ENCODE measurements at regions not wholly inside any gene's neighbourhood (a gene's known extent, or its start where the extent isn't known, plus 50 kb on each side); places are given as distances from the start of the nearest gene placed in this dataset.

- H3K36me3 ChIP-seq (ENCODE audit: insufficient read depth, insufficient read length, low read length) = no peaks in the 10 kb centered on the region
- no peaks in the 10 kb centered on the region for H3K4me1 ChIP-seq (ENCODE audit: insufficient read depth, insufficient read length)
- no peak overlapping the region for H3K9ac ChIP-seq (ENCODE audit: insufficient read length, low read depth)
- H3K9me3 ChIP-seq (ENCODE audit: insufficient read depth, low read length) = no peaks in the 10 kb centered on the region
- DNase-seq (ENCODE audit: low read depth, low spot score) = no peak
- TF ChIP-seq SUZ12 (IDR thresholded peaks at IDR 0.05; ENCODE audit: extremely low read depth, insufficient read depth, insufficient read length) = no peak
- TF ChIP-seq YY1 (IDR thresholded peaks at IDR 0.05; ENCODE audit: insufficient read depth, insufficient read length) = no peak
- no peak for TF ChIP-seq ZNF274 (IDR thresholded peaks at IDR 0.05; ENCODE audit: low read depth, low read length)
- H3K4me3 ChIP-seq (ENCODE audit: insufficient read length, low read depth) = no peak overlapping the region
- H3K27me3 ChIP-seq (ENCODE audit: insufficient read depth, insufficient read length) = no peaks in the 10 kb centered on the region
Measured at GRCh38 chr3:59545374-59545773, 495.5 kb upstream of the CFAP20DC start.

DNA sequence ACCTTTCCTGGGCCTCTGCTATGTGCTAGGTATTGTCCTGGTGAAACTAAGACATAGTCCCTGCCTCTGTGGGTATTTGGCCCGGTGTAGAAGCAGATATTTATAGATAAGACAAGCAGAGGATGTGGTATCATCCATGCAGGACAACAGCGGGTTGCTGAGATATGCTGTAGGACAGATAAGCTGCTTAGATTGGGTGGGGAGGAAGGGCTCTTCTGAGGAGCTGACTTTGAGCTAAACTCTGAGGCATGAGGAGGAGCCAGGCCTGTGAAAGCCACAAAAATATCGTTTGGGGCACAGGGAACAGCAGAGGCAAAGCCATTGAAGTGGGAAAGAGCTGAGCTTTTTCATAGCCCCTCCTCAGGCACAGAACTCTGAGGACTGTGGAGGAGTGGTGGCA lies 492.5 kb upstream of the CFAP20DC start:
- no peak for DNase-seq (ENCODE audit: low read depth, low spot score)

DNA sequence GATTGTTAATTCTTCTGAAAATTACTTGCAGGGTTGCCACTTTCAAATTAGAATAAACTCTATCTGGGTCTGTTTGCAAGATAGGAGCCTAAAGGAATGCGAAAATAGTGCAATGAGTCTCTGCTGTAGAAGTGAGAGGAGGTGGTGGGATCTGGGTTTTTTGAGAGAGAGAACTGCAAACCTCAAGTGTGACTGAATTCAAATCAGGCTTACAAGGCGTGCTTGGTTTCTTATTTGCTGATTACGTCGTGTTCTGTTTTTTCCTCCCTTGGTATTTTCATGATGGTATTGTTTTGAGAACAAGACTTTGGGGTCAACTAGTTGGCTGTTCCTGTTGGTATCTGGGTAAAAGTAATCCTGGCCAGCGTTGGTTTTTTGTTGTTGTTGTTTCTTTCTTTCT lies 490.9 kb upstream of the CFAP20DC start:
- no peaks in the 10 kb centered on the region for H3K27me3 ChIP-seq (ENCODE audit: insufficient read depth, insufficient read length)
- H3K9ac ChIP-seq (ENCODE audit: insufficient read length, low read depth) = no peak overlapping the region
- no peaks in the 10 kb centered on the region for H3K4me1 ChIP-seq (ENCODE audit: insufficient read depth, insufficient read length)
- no peaks in the 10 kb centered on the region for H3K9me3 ChIP-seq (ENCODE audit: insufficient read depth, low read length)
- no peak overlapping the region for H3K4me3 ChIP-seq (ENCODE audit: insufficient read length, low read depth)
- no peak for DNase-seq (ENCODE audit: low read depth, low spot score)
- TF ChIP-seq YY1 (IDR thresholded peaks at IDR 0.05; ENCODE audit: insufficient read depth, insufficient read length) (no peak), SUZ12 (IDR thresholded peaks at IDR 0.05; ENCODE audit: extremely low read depth, insufficient read depth, insufficient read length) (no peak), ZNF274 (IDR thresholded peaks at IDR 0.05; ENCODE audit: low read depth, low read length) (no peak)
- no peaks in the 10 kb centered on the region for H3K36me3 ChIP-seq (ENCODE audit: insufficient read depth, insufficient read length, low read length)

More for the DNA sequence above, 492.5 kb upstream of the CFAP20DC start:
- TF ChIP-seq SUZ12 (IDR thresholded peaks at IDR 0.05; ENCODE audit: extremely low read depth, insufficient read depth, insufficient read length) (no peak), ZNF274 (IDR thresholded peaks at IDR 0.05; ENCODE audit: low read depth, low read length) (no peak), YY1 (IDR thresholded peaks at IDR 0.05; ENCODE audit: insufficient read depth, insufficient read length) (no peak)
- Histone ChIP-seq H3K27me3 (ENCODE audit: insufficient read depth, insufficient read length) (no peaks in the 10 kb centered on the region), H3K9me3 (ENCODE audit: insufficient read depth, low read length) (no peaks in the 10 kb centered on the region), H3K4me3 (ENCODE audit: insufficient read length, low read depth) (no peak overlapping the region), H3K36me3 (ENCODE audit: insufficient read depth, insufficient read length, low read length) (no peaks in the 10 kb centered on the region), H3K4me1 (ENCODE audit: insufficient read depth, insufficient read length) (no peaks in the 10 kb centered on the region), H3K9ac (ENCODE audit: insufficient read length, low read depth) (no peak overlapping the region)

- TF ChIP-seq SUZ12 (IDR thresholded peaks at IDR 0.05; ENCODE audit: extremely low read depth, insufficient read depth, insufficient read length) = no peak
- no peak for TF ChIP-seq ZNF274 (IDR thresholded peaks at IDR 0.05; ENCODE audit: low read depth, low read length)
- no peak for TF ChIP-seq YY1 (IDR thresholded peaks at IDR 0.05; ENCODE audit: insufficient read depth, insufficient read length)
- Histone ChIP-seq H3K4me3 (ENCODE audit: insufficient read length, low read depth) (no peak overlapping the region), H3K4me1 (ENCODE audit: insufficient read depth, insufficient read length) (no peaks in the 10 kb centered on the region), H3K9ac (ENCODE audit: insufficient read length, low read depth) (no peak overlapping the region), H3K27me3 (ENCODE audit: insufficient read depth, insufficient read length) (no peaks in the 10 kb centered on the region), H3K36me3 (ENCODE audit: insufficient read depth, insufficient read length, low read length) (no peaks in the 10 kb centered on the region), H3K9me3 (ENCODE audit: insufficient read depth, low read length) (no peaks in the 10 kb centered on the region)
- no peak for DNase-seq (ENCODE audit: low read depth, low spot score)
Measured at GRCh38 chr3:59540241-59540640, 490.4 kb upstream of the CFAP20DC start.

- Histone ChIP-seq H3K9me3 (ENCODE audit: insufficient read depth, low read length) (no peaks in the 10 kb centered on the region), H3K4me3 (ENCODE audit: insufficient read length, low read depth) (no peak overlapping the region), H3K27me3 (ENCODE audit: insufficient read depth, insufficient read length) (no peaks in the 10 kb centered on the region), H3K4me1 (ENCODE audit: insufficient read depth, insufficient read length) (no peaks in the 10 kb centered on the region), H3K36me3 (ENCODE audit: insufficient read depth, insufficient read length, low read length) (no peaks in the 10 kb centered on the region), H3K9ac (ENCODE audit: insufficient read length, low read depth) (no peak overlapping the region)
- DNase-seq (ENCODE audit: low read depth, low spot score) = no peak
- no peak for TF ChIP-seq ZNF274 (IDR thresholded peaks at IDR 0.05; ENCODE audit: low read depth, low read length)
Measured at GRCh38 chr3:59538753-59539432, 489.1 kb upstream of the CFAP20DC start.

- Histone ChIP-seq H3K36me3 (ENCODE audit: insufficient read depth, insufficient read length, low read length) (no peaks in the 10 kb centered on the region), H3K27me3 (ENCODE audit: insufficient read depth, insufficient read length) (no peaks in the 10 kb centered on the region), H3K9me3 (ENCODE audit: insufficient read depth, low read length) (no peaks in the 10 kb centered on the region), H3K4me1 (ENCODE audit: insufficient read depth, insufficient read length) (no peaks in the 10 kb centered on the region), H3K4me3 (ENCODE audit: insufficient read length, low read depth) (no peak overlapping the region), H3K9ac (ENCODE audit: insufficient read length, low read depth) (no peak overlapping the region)
- DNase-seq (ENCODE audit: low read depth, low spot score) = no peak
- TF ChIP-seq ZNF274 (IDR thresholded peaks at IDR 0.05; ENCODE audit: low read depth, low read length) = no peak
- TF ChIP-seq YY1 (IDR thresholded peaks at IDR 0.05; ENCODE audit: insufficient read depth, insufficient read length) = no peak
- no peak for TF ChIP-seq SUZ12 (IDR thresholded peaks at IDR 0.05; ENCODE audit: extremely low read depth, insufficient read depth, insufficient read length)
Measured at GRCh38 chr3:59535791-59536221, 486.0 kb upstream of the CFAP20DC start.

DNA sequence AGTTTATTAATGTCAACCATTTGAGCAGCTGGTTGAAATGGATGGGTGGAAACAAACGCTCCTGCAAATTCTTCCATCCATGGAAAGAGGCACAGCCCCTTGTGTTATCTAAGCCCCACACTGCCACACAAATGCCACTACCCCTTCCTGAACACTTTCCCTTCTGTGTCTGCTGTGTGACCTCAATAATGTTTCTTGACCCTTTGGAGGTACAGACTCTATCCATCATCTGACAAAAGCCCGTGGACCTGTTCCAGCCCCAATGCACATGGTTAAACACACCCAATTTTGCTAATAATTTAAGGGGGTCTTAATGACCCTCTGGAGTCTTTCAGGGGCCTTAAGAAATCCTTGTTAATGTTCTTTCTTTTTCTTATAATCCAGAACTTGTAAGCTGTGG lies 482.2 kb upstream of the CFAP20DC start:
- no peak overlapping the region for H3K9ac ChIP-seq (ENCODE audit: insufficient read length, low read depth)
- TF ChIP-seq ZNF274 (IDR thresholded peaks at IDR 0.05; ENCODE audit: low read depth, low read length) = no peak
- TF ChIP-seq SUZ12 (IDR thresholded peaks at IDR 0.05; ENCODE audit: extremely low read depth, insufficient read depth, insufficient read length) = no peak
- TF ChIP-seq YY1 (IDR thresholded peaks at IDR 0.05; ENCODE audit: insufficient read depth, insufficient read length) = no peak
- H3K36me3 ChIP-seq (ENCODE audit: insufficient read depth, insufficient read length, low read length) = no peaks in the 10 kb centered on the region
- H3K27me3 ChIP-seq (ENCODE audit: insufficient read depth, insufficient read length) = no peaks in the 10 kb centered on the region
- H3K4me1 ChIP-seq (ENCODE audit: insufficient read depth, insufficient read length) = no peaks in the 10 kb centered on the region
- no peak for DNase-seq (ENCODE audit: low read depth, low spot score)
- H3K4me3 ChIP-seq (ENCODE audit: insufficient read length, low read depth) = no peak overlapping the region
- H3K9me3 ChIP-seq (ENCODE audit: insufficient read depth, low read length) = no peaks in the 10 kb centered on the region
